ENCODE measurements at regions not wholly inside any gene's neighbourhood (a gene's known extent, or its start where the extent isn't known, plus 50 kb on each side); places are given as distances from the start of the nearest gene placed in this dataset.

- TF ChIP-seq CTCF (IDR thresholded peaks at IDR 0.05) = no peak
- Histone ChIP-seq H3K27ac (no peak overlapping the region), H3K9me3 (no peaks in the 10 kb centered on the region), H3K36me3 (no peaks in the 10 kb centered on the region), H3K4me3 (no peak overlapping the region), H3K9ac (ENCODE audit: low read depth in 2 of 2, low read length in 2 of 2) (no peak overlapping the region), H3K4me1 (no peaks in the 10 kb centered on the region), H3K27me3 (peaks cover 3% of the 10 kb centered on the region)
- no peak for DNase-seq
- intact Hi-C loops (cut with DNase I) = no loop called here
Observed at GRCh38 chrX:97763391-97763790, 879.7 kb downstream of the RPA4 start.

GRCh38 chrX:97763981-97764380 is 880.3 kb downstream of the RPA4 start:
- H3K4me1 ChIP-seq = no peaks in the 10 kb centered on the region
- intact Hi-C loops (cut with DNase I) = no loop called here
- no peak overlapping the region for H3K9ac ChIP-seq (ENCODE audit: low read depth in 2 of 2, low read length in 2 of 2)
- H3K27me3 ChIP-seq = peaks cover 3% of the 10 kb centered on the region
- no peaks in the 10 kb centered on the region for H3K9me3 ChIP-seq
- no peaks in the 10 kb centered on the region for H3K36me3 ChIP-seq
- DNase-seq = no peak
- H3K27ac ChIP-seq = no peak overlapping the region
- no peak for TF ChIP-seq CTCF (IDR thresholded peaks at IDR 0.05)
- H3K4me3 ChIP-seq = no peak overlapping the region

GRCh38 chrX:97766501-97767095 is 882.9 kb downstream of the RPA4 start:
- H3K4me1 ChIP-seq = no peaks in the 10 kb centered on the region
- no peak overlapping the region for H3K4me3 ChIP-seq
- H3K9me3 ChIP-seq = no peaks in the 10 kb centered on the region
- no peaks in the 10 kb centered on the region for H3K36me3 ChIP-seq
- TF ChIP-seq CTCF (IDR thresholded peaks at IDR 0.05) = no peak
- intact Hi-C loops (cut with DNase I) = no loop called here
- no peak overlapping the region for H3K9ac ChIP-seq (ENCODE audit: low read depth in 2 of 2, low read length in 2 of 2)
- H3K27ac ChIP-seq = no peak overlapping the region
- DNase-seq = no peak
- H3K27me3 ChIP-seq = peaks cover 3% of the 10 kb centered on the region

- H3K27ac ChIP-seq = no peak overlapping the region
- DNase-seq = no peak
- H3K4me3 ChIP-seq = no peak overlapping the region
- H3K36me3 ChIP-seq = no peaks in the 10 kb centered on the region
- no peaks in the 10 kb centered on the region for H3K4me1 ChIP-seq
- H3K9me3 ChIP-seq = no peaks in the 10 kb centered on the region
- H3K27me3 ChIP-seq = no peaks in the 10 kb centered on the region
- intact Hi-C loops (cut with DNase I) = no loop called here
- no peak overlapping the region for H3K9ac ChIP-seq (ENCODE audit: low read depth in 2 of 2, low read length in 2 of 2)
- TF ChIP-seq CTCF (IDR thresholded peaks at IDR 0.05) = no peak
Observed at GRCh38 chrX:97787311-97787710, 903.6 kb downstream of the RPA4 start.

- no peak overlapping the region for H3K4me3 ChIP-seq
- no peaks in the 10 kb centered on the region for H3K36me3 ChIP-seq
- no peak for TF ChIP-seq CTCF (IDR thresholded peaks at IDR 0.05)
- intact Hi-C loops (cut with DNase I) = no loop called here
- peaks cover 3% of the 10 kb centered on the region for H3K27me3 ChIP-seq
- DNase-seq = no peak
- no peak overlapping the region for H3K27ac ChIP-seq
- H3K4me1 ChIP-seq = no peaks in the 10 kb centered on the region
- H3K9me3 ChIP-seq = no peaks in the 10 kb centered on the region
- H3K9ac ChIP-seq (ENCODE audit: low read depth in 2 of 2, low read length in 2 of 2) = no peak overlapping the region
Observed at GRCh38 chrX:97787849-97788248, 904.1 kb downstream of the RPA4 start.

All from colonic mucosa (tissue), 4 donors.